ENCODE measurements at regions not wholly inside any gene's neighbourhood (a gene's known extent, or its start where the extent isn't known, plus 50 kb on each side); places are given as distances from the start of the nearest gene placed in this dataset.

DNA sequence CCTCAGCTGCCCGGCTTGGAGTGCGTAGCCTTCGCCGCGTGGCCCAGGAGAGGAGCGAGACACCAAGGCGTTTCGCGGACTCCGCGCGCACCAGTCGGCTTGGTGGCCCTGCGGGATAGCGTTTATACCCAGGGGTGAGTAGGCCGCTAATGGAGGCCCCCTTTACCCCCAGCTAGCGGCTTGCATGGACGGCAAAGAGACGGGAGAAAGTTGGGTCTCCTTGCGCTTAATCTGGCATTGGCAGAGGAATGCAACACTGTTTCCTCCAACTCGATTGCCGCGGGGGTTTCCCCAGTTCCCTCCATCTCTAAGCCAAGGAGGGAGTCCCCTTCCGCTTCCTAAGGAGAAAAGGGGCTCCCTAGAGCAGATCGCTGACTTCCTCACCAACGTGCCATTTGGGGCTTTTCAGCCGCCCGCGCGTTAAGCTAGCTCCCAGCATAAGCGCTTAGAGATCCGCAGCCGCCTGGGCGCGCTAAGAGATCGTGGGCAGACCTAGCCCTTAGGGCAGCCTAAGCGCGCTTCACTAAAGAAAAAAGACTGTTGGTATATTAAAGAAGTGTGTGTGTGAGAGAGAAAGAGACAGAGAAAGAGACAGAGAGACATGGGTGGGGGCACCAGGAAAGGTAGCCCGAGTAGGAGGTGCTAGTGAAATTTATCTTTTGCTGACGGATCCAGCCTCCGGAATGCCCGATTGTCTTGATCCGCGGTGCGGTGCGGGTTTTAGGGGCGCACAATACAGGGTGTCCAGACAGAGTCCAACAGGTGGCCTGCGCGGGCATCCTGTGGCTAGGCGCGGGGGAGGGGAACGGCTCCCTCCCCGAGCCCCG, 597.9 kb upstream of the SGCD start:
- intact Hi-C loops (cut with micrococcal nuclease) = no loop called here
- H3K27me3 ChIP-seq (ENCODE audit: control insufficient read depth in 2 of 2, insufficient read depth in 2 of 2, low read length in 2 of 2) = no peaks in the 10 kb centered on the region
- no peaks in the 10 kb centered on the region for H3K36me3 ChIP-seq (ENCODE audit: control insufficient read depth, insufficient read depth, low read length)
- FAIRE-seq = no peak
- no peak overlapping the region for H3K4me3 ChIP-seq
- no peak for ATAC-seq
- no peaks in the 10 kb centered on the region for H3K4me1 ChIP-seq (replicated peaks in 1 of 2; ENCODE audit: control insufficient read depth in 2 of 2, insufficient read depth in 2 of 2, low read length in 2 of 2)
- ChIA-PET CTCF (ENCODE audit: low intra/inter-chr PET ratio) (no interaction called here), POLR2A (no interaction called here)
- no TSS peak for BruUV-seq (replicated peaks)
- no peak overlapping the region for H3K4me2 ChIP-seq (ENCODE audit: insufficient read depth, low read length)
- no peak for DNase-seq (ENCODE audit: extremely low read depth in 1 of 4, low spot score in 3 of 4)
- no peak overlapping the region for H3K9ac ChIP-seq (ENCODE audit: insufficient read depth in 1 of 2, low read depth in 2 of 2, low read length in 2 of 2)
- in situ Hi-C loops (cut with MboI) = no loop called here
- WGBS (ENCODE audit: insufficient coverage, low coverage, missing lambda C conversion rate) = 3% methylated on average over 28 of the region's 54 CpGs
- no peaks in the 10 kb centered on the region for H3K79me2 ChIP-seq (ENCODE audit: control insufficient read depth, insufficient read depth, low read length)
- H3K9me3 ChIP-seq (replicated peaks; ENCODE audit: control insufficient read depth, insufficient read depth, low read depth, low read length) = no peaks in the 10 kb centered on the region
- H2AFZ ChIP-seq (ENCODE audit: low read depth, low read length) = no peak overlapping the region
- no peak overlapping the region for H3K27ac ChIP-seq (ENCODE audit: extremely low read depth, low read depth, low read length)
- no peaks in the 10 kb centered on the region for H3K9me1 ChIP-seq (ENCODE audit: control insufficient read depth, insufficient read depth, low read length)
- no peaks in the 10 kb centered on the region for H4K20me1 ChIP-seq (replicated peaks; ENCODE audit: control insufficient read depth, insufficient read depth, low read length)
- TF ChIP-seq ZNF707 (CRISPR knock-in tag; conservative IDR thresholded peaks at IDR 0.05) (no peak), MCM3 (IDR thresholded peaks at IDR 0.05) (no peak), ZNF146 (CRISPR knock-in tag; IDR thresholded peaks at IDR 0.05; ENCODE audit: unreplicated experiment) (no peak), GTF2E2 (tag; IDR thresholded peaks at IDR 0.05) (no peak), BCLAF1 (IDR thresholded peaks at IDR 0.05; ENCODE audit: borderline replicate concordance in 1 of 2, control insufficient read depth in 1 of 2, low read depth in 2 of 2, low read length in 1 of 2) (no peak), TCFL5 (CRISPR knock-in tag; conservative IDR thresholded peaks at IDR 0.05) (no peak), CEBPZ (IDR thresholded peaks at IDR 0.05; ENCODE audit: borderline replicate concordance, low read depth, low read length) (no peak), RBM39 (optimal IDR thresholded peaks at IDR 0.05; ENCODE audit: low read depth, low read length) (no peak), STAT5B (CRISPR knock-in tag; IDR thresholded peaks at IDR 0.05) (no peak), ZBTB49 (CRISPR knock-in tag; IDR thresholded peaks at IDR 0.05; ENCODE audit: borderline replicate concordance) (no peak), RNF2 (IDR thresholded peaks at IDR 0.05) (no peak), E2F5 (CRISPR knock-in tag; IDR thresholded peaks at IDR 0.05) (no peak)
